ENCODE measurements at regions not wholly inside any gene's neighbourhood (a gene's known extent, or its start where the extent isn't known, plus 50 kb on each side); places are given as distances from the start of the nearest gene placed in this dataset.

- Mint-ChIP-seq H3K27me3 (ENCODE audit: insufficient read depth, low read depth) (no peaks in the 10 kb centered on the region), H3K9me3 (no peaks in the 10 kb centered on the region), H3K4me3 (no peak overlapping the region), H3K27ac (no peak overlapping the region), H3K36me3 (no peaks in the 10 kb centered on the region), H3K4me1 (no peaks in the 10 kb centered on the region)
- no peaks in the 10 kb centered on the region for H4K20me1 ChIP-seq (ENCODE audit: low read depth)
- no peak overlapping the region for H2AFZ ChIP-seq (replicated peaks)
- no peak overlapping the region for H3K27ac ChIP-seq
- no peaks in the 10 kb centered on the region for H3K9me3 ChIP-seq (ENCODE audit: low read depth)
- no peaks in the 10 kb centered on the region for H3K79me2 ChIP-seq (ENCODE audit: low read depth)
- no peak overlapping the region for H3K9ac ChIP-seq
- TF ChIP-seq EZH2 (IDR thresholded peaks at IDR 0.05) = no peak
- TF ChIP-seq, protein P1, sequence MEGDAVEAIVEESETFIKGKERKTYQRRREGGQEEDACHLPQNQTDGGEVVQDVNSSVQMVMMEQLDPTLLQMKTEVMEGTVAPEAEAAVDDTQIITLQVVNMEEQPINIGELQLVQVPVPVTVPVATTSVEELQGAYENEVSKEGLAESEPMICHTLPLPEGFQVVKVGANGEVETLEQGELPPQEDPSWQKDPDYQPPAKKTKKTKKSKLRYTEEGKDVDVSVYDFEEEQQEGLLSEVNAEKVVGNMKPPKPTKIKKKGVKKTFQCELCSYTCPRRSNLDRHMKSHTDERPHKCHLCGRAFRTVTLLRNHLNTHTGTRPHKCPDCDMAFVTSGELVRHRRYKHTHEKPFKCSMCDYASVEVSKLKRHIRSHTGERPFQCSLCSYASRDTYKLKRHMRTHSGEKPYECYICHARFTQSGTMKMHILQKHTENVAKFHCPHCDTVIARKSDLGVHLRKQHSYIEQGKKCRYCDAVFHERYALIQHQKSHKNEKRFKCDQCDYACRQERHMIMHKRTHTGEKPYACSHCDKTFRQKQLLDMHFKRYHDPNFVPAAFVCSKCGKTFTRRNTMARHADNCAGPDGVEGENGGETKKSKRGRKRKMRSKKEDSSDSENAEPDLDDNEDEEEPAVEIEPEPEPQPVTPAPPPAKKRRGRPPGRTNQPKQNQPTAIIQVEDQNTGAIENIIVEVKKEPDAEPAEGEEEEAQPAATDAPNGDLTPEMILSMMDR (IDR thresholded peaks at IDR 0.05) = no peak
- TF ChIP-seq EZH2phosphoT487 (IDR thresholded peaks at IDR 0.05) = no peak
- H3K4me3 ChIP-seq = no peak overlapping the region
- H3K27me3 ChIP-seq = no peaks in the 10 kb centered on the region
- H3K4me1 ChIP-seq = no peaks in the 10 kb centered on the region
- no peaks in the 10 kb centered on the region for H3K36me3 ChIP-seq
- no peak overlapping the region for H3K4me2 ChIP-seq
- no peak for DNase-seq (ENCODE audit: low spot score)
- no peaks in the 10 kb centered on the region for H3F3A ChIP-seq (ENCODE audit: low read depth)
Observed at GRCh38 chr5:27191786-27192510, 153.6 kb upstream of the CDH9 start.

- no peaks in the 10 kb centered on the region for H4K20me1 ChIP-seq (ENCODE audit: low read depth)
- TF ChIP-seq EZH2 (IDR thresholded peaks at IDR 0.05) (no peak), EZH2phosphoT487 (IDR thresholded peaks at IDR 0.05) (no peak)
- TF ChIP-seq, protein P1 (IDR thresholded peaks at IDR 0.05) = no peak
- no peak overlapping the region for H3K4me3 Mint-ChIP-seq
- no peak overlapping the region for H2AFZ ChIP-seq (replicated peaks)
- no peak overlapping the region for H3K9ac ChIP-seq
- H3K27me3 ChIP-seq = no peaks in the 10 kb centered on the region
- no peak overlapping the region for H3K4me2 ChIP-seq
- no peaks in the 10 kb centered on the region for H3K27me3 Mint-ChIP-seq (ENCODE audit: insufficient read depth, low read depth)
- H3K27ac Mint-ChIP-seq = no peak overlapping the region
- no peaks in the 10 kb centered on the region for H3K36me3 ChIP-seq
- no peaks in the 10 kb centered on the region for H3K4me1 Mint-ChIP-seq
- no peak overlapping the region for H3K27ac ChIP-seq
- H3K4me3 ChIP-seq = no peak overlapping the region
- no peak for DNase-seq (ENCODE audit: low spot score)
- H3K4me1 ChIP-seq = no peaks in the 10 kb centered on the region
- H3K36me3 Mint-ChIP-seq = no peaks in the 10 kb centered on the region
- H3K79me2 ChIP-seq (ENCODE audit: low read depth) = no peaks in the 10 kb centered on the region
- no peaks in the 10 kb centered on the region for H3F3A ChIP-seq (ENCODE audit: low read depth)
- no peaks in the 10 kb centered on the region for H3K9me3 Mint-ChIP-seq
- H3K9me3 ChIP-seq (ENCODE audit: low read depth) = no peaks in the 10 kb centered on the region
Observed at GRCh38 chr5:27172693-27173092, 134.3 kb upstream of the CDH9 start.

GRCh38 chr5:27171761-27172261 lies 133.4 kb upstream of the CDH9 start:
- H3K27me3 Mint-ChIP-seq (ENCODE audit: insufficient read depth, low read depth) = no peaks in the 10 kb centered on the region
- no peak overlapping the region for H3K27ac Mint-ChIP-seq
- no peaks in the 10 kb centered on the region for H3K4me1 Mint-ChIP-seq
- H3K36me3 Mint-ChIP-seq = no peaks in the 10 kb centered on the region
- H3K36me3 ChIP-seq = no peaks in the 10 kb centered on the region
- no peak overlapping the region for H3K4me3 Mint-ChIP-seq
- H3K4me1 ChIP-seq = no peaks in the 10 kb centered on the region
- H3F3A ChIP-seq (ENCODE audit: low read depth) = no peaks in the 10 kb centered on the region
- no peaks in the 10 kb centered on the region for H3K9me3 Mint-ChIP-seq
- H3K27me3 ChIP-seq = no peaks in the 10 kb centered on the region
- no peak overlapping the region for H3K4me3 ChIP-seq
- no peaks in the 10 kb centered on the region for H4K20me1 ChIP-seq (ENCODE audit: low read depth)
- no peak overlapping the region for H3K9ac ChIP-seq
- no peaks in the 10 kb centered on the region for H3K9me3 ChIP-seq (ENCODE audit: low read depth)
- DNase-seq (ENCODE audit: low spot score) = no peak
- H3K79me2 ChIP-seq (ENCODE audit: low read depth) = no peaks in the 10 kb centered on the region
- no peak overlapping the region for H3K4me2 ChIP-seq
- no peak overlapping the region for H2AFZ ChIP-seq (replicated peaks)
- TF ChIP-seq, protein P1 (IDR thresholded peaks at IDR 0.05) = no peak
- TF ChIP-seq EZH2phosphoT487 (IDR thresholded peaks at IDR 0.05) = no peak
- TF ChIP-seq EZH2 (IDR thresholded peaks at IDR 0.05) = no peak
- H3K27ac ChIP-seq = no peak overlapping the region
